ENCODE measurements at regions not wholly inside any gene's neighbourhood (a gene's known extent, or its start where the extent isn't known, plus 50 kb on each side); places are given as distances from the start of the nearest gene placed in this dataset.

DNA sequence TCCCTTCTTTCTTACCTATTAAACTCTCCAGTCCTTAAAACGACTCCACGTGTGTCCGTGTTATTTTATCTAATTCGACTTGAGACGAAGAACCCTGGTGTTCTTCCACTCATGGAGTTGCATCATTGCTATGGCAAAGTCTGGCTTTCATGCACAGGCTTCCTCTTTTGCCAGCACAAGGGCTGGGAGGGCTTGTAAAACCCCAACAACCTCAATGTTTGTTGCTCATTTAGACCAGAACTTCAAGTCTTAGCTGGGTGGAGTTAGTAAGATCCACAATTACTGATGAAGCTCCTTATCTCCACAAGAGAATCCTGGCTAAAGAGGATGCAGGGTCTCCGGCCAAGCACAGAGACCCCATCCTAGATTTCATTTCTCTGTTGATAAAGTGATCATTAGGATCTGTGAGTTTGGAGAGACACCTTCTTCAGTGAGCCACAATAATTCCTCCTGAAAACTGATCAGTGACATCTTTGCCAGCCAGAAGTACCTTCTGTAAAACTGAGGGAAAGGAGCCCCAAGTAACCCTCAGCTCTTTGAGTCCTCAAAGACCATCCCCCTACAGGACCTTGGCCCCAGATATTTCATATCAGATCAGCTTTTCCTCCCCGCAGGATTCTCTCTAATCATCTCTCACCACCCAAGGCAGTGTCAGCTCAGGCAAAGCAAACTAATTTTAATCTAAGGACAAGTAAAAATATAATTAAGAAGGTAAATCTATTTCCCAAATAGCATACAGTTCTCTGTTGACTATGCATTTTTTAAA lies 514.6 kb downstream of the FUT8 start:
- CTCF ChIA-PET, result interaction anchor here (1.5 kb wide), 1 partner anchor 11 kb away, joined by 5 read pairs; no protein-coding TSS in a partner anchor

More for the DNA sequence above, 514.6 kb downstream of the FUT8 start:
- no peak overlapping the region for H3K4me3 ChIP-seq (ENCODE audit: low read depth in 2 of 2, low read length in 1 of 2)
- H3K27me3 ChIP-seq (ENCODE audit: insufficient read depth), result no peaks in the 10 kb centered on the region
- WGBS (ENCODE audit: low lambda C conversion rate), result 28% methylated on average over 7 of the region's 7 CpGs
- DNase-seq, result no peak
- H3K27ac ChIP-seq (ENCODE audit: low read depth in 2 of 2, low read length in 1 of 2), result no peak overlapping the region
- no peak overlapping the region for H3K4me2 ChIP-seq
- H3K9me3 ChIP-seq, result no peaks in the 10 kb centered on the region
- H3K9me2 ChIP-seq, result no peaks in the 10 kb centered on the region
- H3K9ac ChIP-seq, result no peak overlapping the region
- H3K79me2 ChIP-seq (ENCODE audit: insufficient read depth), result no peaks in the 10 kb centered on the region
- POLR2A ChIA-PET, result no interaction called here
- no peaks in the 10 kb centered on the region for H3K36me3 ChIP-seq (replicated peaks in 1 of 2; ENCODE audit: control insufficient read depth in 1 of 2, insufficient read depth in 2 of 2, low read length in 1 of 2)
- H4K20me1 ChIP-seq (ENCODE audit: insufficient read depth), result no peaks in the 10 kb centered on the region
- H3F3A ChIP-seq (replicated peaks; ENCODE audit: insufficient read depth), result no peaks in the 10 kb centered on the region
- H2AFZ ChIP-seq (ENCODE audit: low read depth), result no peak overlapping the region
- TF ChIP-seq CTCF (IDR thresholded peaks at IDR 0.05) (no peak), TEAD4 (IDR thresholded peaks at IDR 0.05; ENCODE audit: borderline replicate concordance, insufficient read depth) (no peak), RAD21 (IDR thresholded peaks at IDR 0.05; ENCODE audit: low read length) (no peak), EP300 (IDR thresholded peaks at IDR 0.05; ENCODE audit: borderline replicate concordance in 1 of 2, low read depth in 1 of 2, low read length in 1 of 2) (no peak), RFX5 (IDR thresholded peaks at IDR 0.05; ENCODE audit: low read length) (no peak), IRF3 (IDR thresholded peaks at IDR 0.05; ENCODE audit: low read depth, low read length) (no peak), NRF1 (IDR thresholded peaks at IDR 0.05; ENCODE audit: low read depth, low read length) (no peak), GATA2 (CRISPR knock-in tag; IDR thresholded peaks at IDR 0.05) (no peak), FOSL2 (IDR thresholded peaks at IDR 0.05; ENCODE audit: borderline replicate concordance, low read depth) (no peak), USF1 (IDR thresholded peaks at IDR 0.05; ENCODE audit: borderline replicate concordance, low read depth) (no peak), YY1 (IDR thresholded peaks at IDR 0.05; ENCODE audit: low read depth) (no peak), EZH2phosphoT487 (IDR thresholded peaks at IDR 0.05; ENCODE audit: borderline replicate concordance, low read depth) (no peak)
- TF ChIP-seq, protein P1, sequence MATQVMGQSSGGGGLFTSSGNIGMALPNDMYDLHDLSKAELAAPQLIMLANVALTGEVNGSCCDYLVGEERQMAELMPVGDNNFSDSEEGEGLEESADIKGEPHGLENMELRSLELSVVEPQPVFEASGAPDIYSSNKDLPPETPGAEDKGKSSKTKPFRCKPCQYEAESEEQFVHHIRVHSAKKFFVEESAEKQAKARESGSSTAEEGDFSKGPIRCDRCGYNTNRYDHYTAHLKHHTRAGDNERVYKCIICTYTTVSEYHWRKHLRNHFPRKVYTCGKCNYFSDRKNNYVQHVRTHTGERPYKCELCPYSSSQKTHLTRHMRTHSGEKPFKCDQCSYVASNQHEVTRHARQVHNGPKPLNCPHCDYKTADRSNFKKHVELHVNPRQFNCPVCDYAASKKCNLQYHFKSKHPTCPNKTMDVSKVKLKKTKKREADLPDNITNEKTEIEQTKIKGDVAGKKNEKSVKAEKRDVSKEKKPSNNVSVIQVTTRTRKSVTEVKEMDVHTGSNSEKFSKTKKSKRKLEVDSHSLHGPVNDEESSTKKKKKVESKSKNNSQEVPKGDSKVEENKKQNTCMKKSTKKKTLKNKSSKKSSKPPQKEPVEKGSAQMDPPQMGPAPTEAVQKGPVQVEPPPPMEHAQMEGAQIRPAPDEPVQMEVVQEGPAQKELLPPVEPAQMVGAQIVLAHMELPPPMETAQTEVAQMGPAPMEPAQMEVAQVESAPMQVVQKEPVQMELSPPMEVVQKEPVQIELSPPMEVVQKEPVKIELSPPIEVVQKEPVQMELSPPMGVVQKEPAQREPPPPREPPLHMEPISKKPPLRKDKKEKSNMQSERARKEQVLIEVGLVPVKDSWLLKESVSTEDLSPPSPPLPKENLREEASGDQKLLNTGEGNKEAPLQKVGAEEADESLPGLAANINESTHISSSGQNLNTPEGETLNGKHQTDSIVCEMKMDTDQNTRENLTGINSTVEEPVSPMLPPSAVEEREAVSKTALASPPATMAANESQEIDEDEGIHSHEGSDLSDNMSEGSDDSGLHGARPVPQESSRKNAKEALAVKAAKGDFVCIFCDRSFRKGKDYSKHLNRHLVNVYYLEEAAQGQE (IDR thresholded peaks at IDR 0.05; ENCODE audit: low read depth, low read length), result no peak
- TF ChIP-seq, protein P2, sequence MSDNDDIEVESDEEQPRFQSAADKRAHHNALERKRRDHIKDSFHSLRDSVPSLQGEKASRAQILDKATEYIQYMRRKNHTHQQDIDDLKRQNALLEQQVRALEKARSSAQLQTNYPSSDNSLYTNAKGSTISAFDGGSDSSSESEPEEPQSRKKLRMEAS (IDR thresholded peaks at IDR 0.05; ENCODE audit: low read depth), result no peak
- no peaks in the 10 kb centered on the region for H3K4me1 ChIP-seq (ENCODE audit: control insufficient read depth in 1 of 2, insufficient read depth in 2 of 2, low read depth in 1 of 2, low read length in 1 of 2)

Data from SK-N-SH (cell line).